ENCODE measurements at regions not wholly inside any gene's neighbourhood (a gene's known extent, or its start where the extent isn't known, plus 50 kb on each side); places are given as distances from the start of the nearest gene placed in this dataset.
A peak's percentile ranks its signal among the peaks of the same experiment; 100 is the strongest.

GRCh38 chr15:39061952-39062464 lies 497.4 kb upstream of the RASGRP1 start:
- H3K27me3 ChIP-seq (ENCODE audit: control insufficient read depth, insufficient read depth, low read length) = no peaks in the 10 kb centered on the region
- no peaks in the 10 kb centered on the region for H3K9me3 ChIP-seq (replicated peaks; ENCODE audit: low read length)
- no peaks in the 10 kb centered on the region for H3K4me1 ChIP-seq (ENCODE audit: control insufficient read depth, insufficient read depth, low read length)
- H3K9ac ChIP-seq (ENCODE audit: low read depth, low read length) = no peak overlapping the region
- no peak overlapping the region for H3K4me3 ChIP-seq (ENCODE audit: low read length)
- H3K4me2 ChIP-seq (ENCODE audit: low read length) = no peak overlapping the region
- no peaks in the 10 kb centered on the region for H3K36me3 ChIP-seq (ENCODE audit: insufficient read depth, low read length)

GRCh38 chr15:39066677-39067076 lies 502.1 kb upstream of the RASGRP1 start:
- Histone ChIP-seq H3K27me3 (ENCODE audit: control insufficient read depth, insufficient read depth, low read length) (no peaks in the 10 kb centered on the region), H3K36me3 (ENCODE audit: insufficient read depth, low read length) (no peaks in the 10 kb centered on the region), H3K9me3 (replicated peaks; ENCODE audit: low read length) (no peaks in the 10 kb centered on the region), H3K4me1 (ENCODE audit: control insufficient read depth, insufficient read depth, low read length) (no peaks in the 10 kb centered on the region), H3K4me2 (ENCODE audit: low read length) (no peak overlapping the region), H3K9ac (ENCODE audit: low read depth, low read length) (no peak overlapping the region), H3K4me3 (ENCODE audit: low read length) (no peak overlapping the region)

GRCh38 chr15:39074341-39074985 lies 506.4 kb upstream of the THBS1 start:
- H3K4me3 ChIP-seq (ENCODE audit: low read length) = no peak overlapping the region
- H3K27me3 ChIP-seq (ENCODE audit: control insufficient read depth, insufficient read depth, low read length) = no peaks in the 10 kb centered on the region
- peaks cover 5% of the 10 kb centered on the region for H3K4me1 ChIP-seq (ENCODE audit: control insufficient read depth, insufficient read depth, low read length)
- no peaks in the 10 kb centered on the region for H3K9me3 ChIP-seq (replicated peaks; ENCODE audit: low read length)
- H3K9ac ChIP-seq (ENCODE audit: low read depth, low read length) = no peak overlapping the region
- H3K36me3 ChIP-seq (ENCODE audit: insufficient read depth, low read length) = no peaks in the 10 kb centered on the region
- no peak overlapping the region for H3K4me2 ChIP-seq (ENCODE audit: low read length)

- Histone ChIP-seq H3K27me3 (ENCODE audit: control insufficient read depth, insufficient read depth, low read length) (no peaks in the 10 kb centered on the region), H3K9ac (ENCODE audit: low read depth, low read length) (no peak overlapping the region), H3K36me3 (ENCODE audit: insufficient read depth, low read length) (no peaks in the 10 kb centered on the region), H3K4me2 (ENCODE audit: low read length) (no peak overlapping the region), H3K4me1 (ENCODE audit: control insufficient read depth, insufficient read depth, low read length) (peaks cover 6% of the 10 kb centered on the region), H3K9me3 (replicated peaks; ENCODE audit: low read length) (no peaks in the 10 kb centered on the region), H3K4me3 (ENCODE audit: low read length) (no peak overlapping the region)
Measured at GRCh38 chr15:39075311-39075710, 505.6 kb upstream of the THBS1 start.

GRCh38 chr15:39075756-39076341 lies 505.0 kb upstream of the THBS1 start:
- H3K9ac ChIP-seq (ENCODE audit: low read depth, low read length) = no peak overlapping the region
- no peaks in the 10 kb centered on the region for H3K36me3 ChIP-seq (ENCODE audit: insufficient read depth, low read length)
- peaks cover 6% of the 10 kb centered on the region for H3K4me1 ChIP-seq (ENCODE audit: control insufficient read depth, insufficient read depth, low read length)
- H3K9me3 ChIP-seq (replicated peaks; ENCODE audit: low read length) = no peaks in the 10 kb centered on the region
- H3K27me3 ChIP-seq (ENCODE audit: control insufficient read depth, insufficient read depth, low read length) = no peaks in the 10 kb centered on the region
- H3K4me2 ChIP-seq (ENCODE audit: low read length) = no peak overlapping the region
- no peak overlapping the region for H3K4me3 ChIP-seq (ENCODE audit: low read length)

- H3K4me1 ChIP-seq (ENCODE audit: control insufficient read depth, insufficient read depth, low read length) = peaks cover 6% of the 10 kb centered on the region
Measured at GRCh38 chr15:39078026-39078425, 502.9 kb upstream of the THBS1 start.

GRCh38 chr15:39079296-39079847 lies 501.5 kb upstream of the THBS1 start:
- peak overlapping the region; percentile 6 for H3K9ac ChIP-seq (ENCODE audit: low read depth, low read length)

More at GRCh38 chr15:39078026-39078425, 502.9 kb upstream of the THBS1 start:
- Histone ChIP-seq H3K4me3 (ENCODE audit: low read length) (no peak overlapping the region), H3K4me2 (ENCODE audit: low read length) (no peak overlapping the region), H3K36me3 (ENCODE audit: insufficient read depth, low read length) (no peaks in the 10 kb centered on the region), H3K9ac (ENCODE audit: low read depth, low read length) (no peak overlapping the region), H3K27me3 (ENCODE audit: control insufficient read depth, insufficient read depth, low read length) (no peaks in the 10 kb centered on the region), H3K9me3 (replicated peaks; ENCODE audit: low read length) (no peaks in the 10 kb centered on the region)

GRCh38 chr15:39083213-39083612 lies 497.7 kb upstream of the THBS1 start:
- Histone ChIP-seq H3K9ac (ENCODE audit: low read depth, low read length) (no peak overlapping the region), H3K9me3 (replicated peaks; ENCODE audit: low read length) (no peaks in the 10 kb centered on the region), H3K27me3 (ENCODE audit: control insufficient read depth, insufficient read depth, low read length) (no peaks in the 10 kb centered on the region), H3K4me1 (ENCODE audit: control insufficient read depth, insufficient read depth, low read length) (peaks cover 14% of the 10 kb centered on the region), H3K4me3 (ENCODE audit: low read length) (no peak overlapping the region), H3K4me2 (ENCODE audit: low read length) (no peak overlapping the region), H3K36me3 (ENCODE audit: insufficient read depth, low read length) (no peaks in the 10 kb centered on the region)

More at GRCh38 chr15:39079296-39079847, 501.5 kb upstream of the THBS1 start:
- no peaks in the 10 kb centered on the region for H3K27me3 ChIP-seq (ENCODE audit: control insufficient read depth, insufficient read depth, low read length)
- no peaks in the 10 kb centered on the region for H3K36me3 ChIP-seq (ENCODE audit: insufficient read depth, low read length)
- H3K4me3 ChIP-seq (ENCODE audit: low read length) = no peak overlapping the region
- H3K4me2 ChIP-seq (ENCODE audit: low read length) = no peak overlapping the region
- H3K4me1 ChIP-seq (ENCODE audit: control insufficient read depth, insufficient read depth, low read length) = peaks cover 6% of the 10 kb centered on the region
- H3K9me3 ChIP-seq (replicated peaks; ENCODE audit: low read length) = no peaks in the 10 kb centered on the region

- no peak overlapping the region for H3K4me2 ChIP-seq (ENCODE audit: low read length)
- no peaks in the 10 kb centered on the region for H3K36me3 ChIP-seq (ENCODE audit: insufficient read depth, low read length)
- H3K4me3 ChIP-seq (ENCODE audit: low read length) = no peak overlapping the region
- no peaks in the 10 kb centered on the region for H3K9me3 ChIP-seq (replicated peaks; ENCODE audit: low read length)
- H3K4me1 ChIP-seq (ENCODE audit: control insufficient read depth, insufficient read depth, low read length) = peaks cover 8% of the 10 kb centered on the region
- no peaks in the 10 kb centered on the region for H3K27me3 ChIP-seq (ENCODE audit: control insufficient read depth, insufficient read depth, low read length)
- no peak overlapping the region for H3K9ac ChIP-seq (ENCODE audit: low read depth, low read length)
Measured at GRCh38 chr15:39084674-39085530, 496.0 kb upstream of the THBS1 start.

- Histone ChIP-seq H3K36me3 (ENCODE audit: insufficient read depth, low read length) (no peaks in the 10 kb centered on the region), H3K4me2 (ENCODE audit: low read length) (no peak overlapping the region), H3K27me3 (ENCODE audit: control insufficient read depth, insufficient read depth, low read length) (no peaks in the 10 kb centered on the region), H3K4me3 (ENCODE audit: low read length) (no peak overlapping the region), H3K9ac (ENCODE audit: low read depth, low read length) (no peak overlapping the region), H3K9me3 (replicated peaks; ENCODE audit: low read length) (no peaks in the 10 kb centered on the region), H3K4me1 (ENCODE audit: control insufficient read depth, insufficient read depth, low read length) (peaks cover 8% of the 10 kb centered on the region)
Measured at GRCh38 chr15:39086641-39087040, 494.2 kb upstream of the THBS1 start.

- H3K9ac ChIP-seq (ENCODE audit: low read depth, low read length) = no peak overlapping the region
- H3K4me2 ChIP-seq (ENCODE audit: low read length) = no peak overlapping the region
- H3K4me3 ChIP-seq (ENCODE audit: low read length) = no peak overlapping the region
- no peaks in the 10 kb centered on the region for H3K9me3 ChIP-seq (replicated peaks; ENCODE audit: low read length)
- H3K36me3 ChIP-seq (ENCODE audit: insufficient read depth, low read length) = no peaks in the 10 kb centered on the region
- peaks cover 8% of the 10 kb centered on the region for H3K4me1 ChIP-seq (ENCODE audit: control insufficient read depth, insufficient read depth, low read length)
- no peaks in the 10 kb centered on the region for H3K27me3 ChIP-seq (ENCODE audit: control insufficient read depth, insufficient read depth, low read length)
Measured at GRCh38 chr15:39088156-39088555, 492.7 kb upstream of the THBS1 start.

Measured in skeletal muscle satellite cell (primary cell).